ENCODE measurements at regions not wholly inside any gene's neighbourhood (a gene's known extent, or its start where the extent isn't known, plus 50 kb on each side); places are given as distances from the start of the nearest gene placed in this dataset.

GRCh38 chr5:156154757-156155156 lies 172.2 kb upstream of the SGCD start:
- Histone ChIP-seq H3K9ac (ENCODE audit: low read length in 5 of 5) (no peak overlapping the region), H3K36me3 (ENCODE audit: control insufficient read depth in 5 of 5, insufficient read depth in 5 of 5, low read length in 5 of 5) (no peaks in the 10 kb centered on the region), H3K27ac (ENCODE audit: low read depth, low read length) (no peak overlapping the region), H3K27me3 (ENCODE audit: control insufficient read depth in 5 of 5, insufficient read depth in 4 of 5, low read length in 5 of 5) (no peaks in the 10 kb centered on the region), H3K4me3 (ENCODE audit: low read depth in 1 of 5, low read length in 5 of 5) (no peak overlapping the region), H3K4me1 (ENCODE audit: control insufficient read depth in 5 of 5, insufficient read depth in 5 of 5, low read length in 5 of 5) (no peaks in the 10 kb centered on the region), H3K9me3 (ENCODE audit: control insufficient read depth in 5 of 5, low read length in 5 of 5) (no peaks in the 10 kb centered on the region)

- no peak overlapping the region for H3K27ac ChIP-seq (ENCODE audit: low read depth, low read length)
- H3K27me3 ChIP-seq (ENCODE audit: control insufficient read depth in 5 of 5, insufficient read depth in 4 of 5, low read length in 5 of 5): no peaks in the 10 kb centered on the region
- H3K36me3 ChIP-seq (ENCODE audit: control insufficient read depth in 5 of 5, insufficient read depth in 5 of 5, low read length in 5 of 5): no peaks in the 10 kb centered on the region
- no peaks in the 10 kb centered on the region for H3K9me3 ChIP-seq (ENCODE audit: control insufficient read depth in 5 of 5, low read length in 5 of 5)
- no peaks in the 10 kb centered on the region for H3K4me1 ChIP-seq (ENCODE audit: control insufficient read depth in 5 of 5, insufficient read depth in 5 of 5, low read length in 5 of 5)
- H3K9ac ChIP-seq (ENCODE audit: low read length in 5 of 5): no peak overlapping the region
- H3K4me3 ChIP-seq (ENCODE audit: low read depth in 1 of 5, low read length in 5 of 5): no peak overlapping the region
Observed at GRCh38 chr5:156155598-156155997, 171.4 kb upstream of the SGCD start.

- H3K9me3 ChIP-seq (ENCODE audit: control insufficient read depth in 5 of 5, low read length in 5 of 5): no peaks in the 10 kb centered on the region
- no peaks in the 10 kb centered on the region for H3K4me1 ChIP-seq (ENCODE audit: control insufficient read depth in 5 of 5, insufficient read depth in 5 of 5, low read length in 5 of 5)
Observed at GRCh38 chr5:156164306-156164705, 162.7 kb upstream of the SGCD start.

GRCh38 chr5:156169495-156169894 lies 157.5 kb upstream of the SGCD start:
- H3K36me3 ChIP-seq (ENCODE audit: control insufficient read depth in 5 of 5, insufficient read depth in 5 of 5, low read length in 5 of 5): no peaks in the 10 kb centered on the region
- H3K9me3 ChIP-seq (ENCODE audit: control insufficient read depth in 5 of 5, low read length in 5 of 5): no peaks in the 10 kb centered on the region
- H3K9ac ChIP-seq (ENCODE audit: low read length in 5 of 5): no peak overlapping the region
- no peaks in the 10 kb centered on the region for H3K27me3 ChIP-seq (ENCODE audit: control insufficient read depth in 5 of 5, insufficient read depth in 4 of 5, low read length in 5 of 5)
- no peak overlapping the region for H3K27ac ChIP-seq (ENCODE audit: low read depth, low read length)
- H3K4me1 ChIP-seq (ENCODE audit: control insufficient read depth in 5 of 5, insufficient read depth in 5 of 5, low read length in 5 of 5): no peaks in the 10 kb centered on the region
- no peak overlapping the region for H3K4me3 ChIP-seq (ENCODE audit: low read depth in 1 of 5, low read length in 5 of 5)

More at GRCh38 chr5:156164306-156164705, 162.7 kb upstream of the SGCD start:
- Histone ChIP-seq H3K9ac (ENCODE audit: low read length in 5 of 5) (no peak overlapping the region), H3K27me3 (ENCODE audit: control insufficient read depth in 5 of 5, insufficient read depth in 4 of 5, low read length in 5 of 5) (no peaks in the 10 kb centered on the region), H3K4me3 (ENCODE audit: low read depth in 1 of 5, low read length in 5 of 5) (no peak overlapping the region), H3K27ac (ENCODE audit: low read depth, low read length) (no peak overlapping the region), H3K36me3 (ENCODE audit: control insufficient read depth in 5 of 5, insufficient read depth in 5 of 5, low read length in 5 of 5) (no peaks in the 10 kb centered on the region)

GRCh38 chr5:156170351-156170961 lies 156.5 kb upstream of the SGCD start:
- Histone ChIP-seq H3K4me1 (ENCODE audit: control insufficient read depth in 5 of 5, insufficient read depth in 5 of 5, low read length in 5 of 5) (no peaks in the 10 kb centered on the region), H3K27me3 (ENCODE audit: control insufficient read depth in 5 of 5, insufficient read depth in 4 of 5, low read length in 5 of 5) (no peaks in the 10 kb centered on the region), H3K9me3 (ENCODE audit: control insufficient read depth in 5 of 5, low read length in 5 of 5) (no peaks in the 10 kb centered on the region), H3K4me3 (ENCODE audit: low read depth in 1 of 5, low read length in 5 of 5) (no peak overlapping the region), H3K27ac (ENCODE audit: low read depth, low read length) (no peak overlapping the region), H3K36me3 (ENCODE audit: control insufficient read depth in 5 of 5, insufficient read depth in 5 of 5, low read length in 5 of 5) (no peaks in the 10 kb centered on the region), H3K9ac (ENCODE audit: low read length in 5 of 5) (no peak overlapping the region)

- H3K9ac ChIP-seq (ENCODE audit: low read length in 5 of 5): no peak overlapping the region
- H3K36me3 ChIP-seq (ENCODE audit: control insufficient read depth in 5 of 5, insufficient read depth in 5 of 5, low read length in 5 of 5): no peaks in the 10 kb centered on the region
- H3K27me3 ChIP-seq (ENCODE audit: control insufficient read depth in 5 of 5, insufficient read depth in 4 of 5, low read length in 5 of 5): no peaks in the 10 kb centered on the region
- H3K4me1 ChIP-seq (ENCODE audit: control insufficient read depth in 5 of 5, insufficient read depth in 5 of 5, low read length in 5 of 5): no peaks in the 10 kb centered on the region
- no peak overlapping the region for H3K27ac ChIP-seq (ENCODE audit: low read depth, low read length)
- no peaks in the 10 kb centered on the region for H3K9me3 ChIP-seq (ENCODE audit: control insufficient read depth in 5 of 5, low read length in 5 of 5)
- H3K4me3 ChIP-seq (ENCODE audit: low read depth in 1 of 5, low read length in 5 of 5): no peak overlapping the region
Observed at GRCh38 chr5:156174225-156174624, 152.7 kb upstream of the SGCD start.

GRCh38 chr5:156178117-156178516 lies 148.8 kb upstream of the SGCD start:
- Histone ChIP-seq H3K27ac (ENCODE audit: low read depth, low read length) (no peak overlapping the region), H3K9me3 (ENCODE audit: control insufficient read depth in 5 of 5, low read length in 5 of 5) (peaks cover 0 to 3% (median 0%) of the 10 kb centered on the region in 5 donors), H3K4me1 (ENCODE audit: control insufficient read depth in 5 of 5, insufficient read depth in 5 of 5, low read length in 5 of 5) (no peaks in the 10 kb centered on the region), H3K4me3 (ENCODE audit: low read depth in 1 of 5, low read length in 5 of 5) (no peak overlapping the region), H3K27me3 (ENCODE audit: control insufficient read depth in 5 of 5, insufficient read depth in 4 of 5, low read length in 5 of 5) (no peaks in the 10 kb centered on the region), H3K9ac (ENCODE audit: low read length in 5 of 5) (no peak overlapping the region), H3K36me3 (ENCODE audit: control insufficient read depth in 5 of 5, insufficient read depth in 5 of 5, low read length in 5 of 5) (no peaks in the 10 kb centered on the region)

- H3K9me3 ChIP-seq (ENCODE audit: control insufficient read depth in 5 of 5, low read length in 5 of 5): peaks cover 0 to 3% (median 0%) of the 10 kb centered on the region in 5 donors
- no peak overlapping the region for H3K4me3 ChIP-seq (ENCODE audit: low read depth in 1 of 5, low read length in 5 of 5)
- H3K9ac ChIP-seq (ENCODE audit: low read length in 5 of 5): no peak overlapping the region
- H3K27me3 ChIP-seq (ENCODE audit: control insufficient read depth in 5 of 5, insufficient read depth in 4 of 5, low read length in 5 of 5): no peaks in the 10 kb centered on the region
- no peaks in the 10 kb centered on the region for H3K36me3 ChIP-seq (ENCODE audit: control insufficient read depth in 5 of 5, insufficient read depth in 5 of 5, low read length in 5 of 5)
- no peak overlapping the region for H3K27ac ChIP-seq (ENCODE audit: low read depth, low read length)
- no peaks in the 10 kb centered on the region for H3K4me1 ChIP-seq (ENCODE audit: control insufficient read depth in 5 of 5, insufficient read depth in 5 of 5, low read length in 5 of 5)
Observed at GRCh38 chr5:156181656-156182055, 145.3 kb upstream of the SGCD start.

- no peak overlapping the region for H3K27ac ChIP-seq (ENCODE audit: low read depth, low read length)
- H3K27me3 ChIP-seq (ENCODE audit: control insufficient read depth in 5 of 5, insufficient read depth in 4 of 5, low read length in 5 of 5): no peaks in the 10 kb centered on the region
- no peaks in the 10 kb centered on the region for H3K4me1 ChIP-seq (ENCODE audit: control insufficient read depth in 5 of 5, insufficient read depth in 5 of 5, low read length in 5 of 5)
- H3K9me3 ChIP-seq (ENCODE audit: control insufficient read depth in 5 of 5, low read length in 5 of 5): peaks cover 0 to 3% (median 0%) of the 10 kb centered on the region in 5 donors
- no peak overlapping the region for H3K9ac ChIP-seq (ENCODE audit: low read length in 5 of 5)
- no peaks in the 10 kb centered on the region for H3K36me3 ChIP-seq (ENCODE audit: control insufficient read depth in 5 of 5, insufficient read depth in 5 of 5, low read length in 5 of 5)
- H3K4me3 ChIP-seq (ENCODE audit: low read depth in 1 of 5, low read length in 5 of 5): no peak overlapping the region
Observed at GRCh38 chr5:156182174-156182967, 144.6 kb upstream of the SGCD start.

GRCh38 chr5:156186760-156187159 lies 140.2 kb upstream of the SGCD start:
- H3K9ac ChIP-seq (ENCODE audit: low read length in 5 of 5): no peak overlapping the region
- H3K27me3 ChIP-seq (ENCODE audit: control insufficient read depth in 5 of 5, insufficient read depth in 4 of 5, low read length in 5 of 5): no peaks in the 10 kb centered on the region
- H3K9me3 ChIP-seq (ENCODE audit: control insufficient read depth in 5 of 5, low read length in 5 of 5): no peaks in the 10 kb centered on the region
- H3K27ac ChIP-seq (ENCODE audit: low read depth, low read length): no peak overlapping the region
- no peaks in the 10 kb centered on the region for H3K36me3 ChIP-seq (ENCODE audit: control insufficient read depth in 5 of 5, insufficient read depth in 5 of 5, low read length in 5 of 5)
- H3K4me3 ChIP-seq (ENCODE audit: low read depth in 1 of 5, low read length in 5 of 5): no peak overlapping the region
- no peaks in the 10 kb centered on the region for H3K4me1 ChIP-seq (ENCODE audit: control insufficient read depth in 5 of 5, insufficient read depth in 5 of 5, low read length in 5 of 5)

All from subcutaneous abdominal adipose tissue (tissue), 5 donors.